HuH-7 (cell line): ENCODE measurements at regions not wholly inside any gene's neighbourhood (a gene's known extent, or its start where the extent isn't known, plus 50 kb on each side); places are given as distances from the start of the nearest gene placed in this dataset.
"Not testable (repeated sequence)": the region's sequence is repeated elsewhere in the genome, so short reads cannot be mapped to it uniquely, and the experiment has no call there.

ENCODE experiments used
- DNase-seq: peaks from one replicate; pipeline ENCODE4 v3.0.0; 2011; ENCODE audit warnings: low spot score

GRCh38 chr1:244106837-244107493 lies 55.9 kb downstream of the ZBTB18 start:
- no peak for DNase-seq

- no peak for DNase-seq
These were observed 59.9 kb downstream of the ZBTB18 start for GRCh38 chr1:244111027-244111426.

DNA sequence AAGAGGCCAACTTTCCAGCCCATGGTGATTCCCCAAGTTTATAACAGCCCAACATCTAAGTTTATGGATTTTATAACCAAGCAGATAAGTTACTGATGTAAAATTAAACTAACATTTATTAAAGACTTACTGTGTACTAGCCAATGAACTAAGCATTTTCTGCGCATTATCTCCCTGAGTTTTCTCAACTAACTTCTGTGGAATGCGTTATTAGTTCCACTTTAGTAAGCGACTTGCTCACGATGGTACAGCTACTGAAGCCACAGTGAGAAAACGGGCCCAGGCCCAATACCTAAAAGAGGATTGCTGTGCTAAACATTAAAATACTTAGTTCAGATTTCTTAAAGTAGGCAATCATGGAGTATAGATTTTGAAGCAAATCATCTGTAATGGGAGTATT lies 61.0 kb downstream of the ZBTB18 start:
- DNase-seq: no peak

DNA sequence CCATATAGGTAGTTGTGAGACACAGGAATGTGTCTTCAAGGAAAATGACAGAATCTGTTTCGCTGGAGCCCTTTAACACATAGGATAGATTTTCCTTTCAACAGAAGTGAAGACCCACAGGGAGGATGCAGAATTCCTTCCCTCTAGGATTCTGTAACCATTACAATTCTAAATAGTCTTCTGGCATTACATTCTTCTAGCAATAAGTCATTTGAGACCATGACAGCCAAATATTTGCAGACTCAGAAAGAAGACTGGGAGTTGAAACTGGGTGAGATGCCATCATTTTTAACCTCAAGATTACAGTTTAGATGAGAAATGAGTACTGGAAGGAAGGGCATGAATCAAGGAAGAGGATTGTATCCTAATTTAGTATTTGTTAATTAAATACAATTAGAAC lies 61.6 kb downstream of the ZBTB18 start:
- DNase-seq: no peak

GRCh38 chr1:244113532-244114320 lies 62.6 kb downstream of the ZBTB18 start:
- DNase-seq: no peak

DNA sequence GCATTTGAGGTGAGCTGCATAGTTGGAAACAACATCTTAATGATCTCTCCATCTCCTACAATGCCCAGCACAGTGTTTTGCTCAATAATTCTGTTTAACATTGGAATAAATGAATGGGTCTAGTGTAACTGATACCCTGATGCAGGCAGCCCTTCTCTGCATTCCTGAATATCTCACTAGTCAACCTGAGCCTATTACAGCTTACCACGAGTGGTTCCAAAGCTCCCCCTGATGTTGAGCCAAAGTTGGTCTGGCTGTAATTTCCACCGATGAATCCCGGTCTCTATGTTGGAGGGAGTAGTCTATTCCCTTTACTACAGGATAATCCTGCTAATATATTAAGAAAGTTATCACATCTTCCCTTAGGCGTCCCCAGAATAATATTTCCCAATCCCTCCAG lies 63.8 kb downstream of the ZBTB18 start:
- DNase-seq: no peak

- DNase-seq: no peak
These were observed 65.9 kb downstream of the ZBTB18 start for GRCh38 chr1:244116946-244117345.

DNA sequence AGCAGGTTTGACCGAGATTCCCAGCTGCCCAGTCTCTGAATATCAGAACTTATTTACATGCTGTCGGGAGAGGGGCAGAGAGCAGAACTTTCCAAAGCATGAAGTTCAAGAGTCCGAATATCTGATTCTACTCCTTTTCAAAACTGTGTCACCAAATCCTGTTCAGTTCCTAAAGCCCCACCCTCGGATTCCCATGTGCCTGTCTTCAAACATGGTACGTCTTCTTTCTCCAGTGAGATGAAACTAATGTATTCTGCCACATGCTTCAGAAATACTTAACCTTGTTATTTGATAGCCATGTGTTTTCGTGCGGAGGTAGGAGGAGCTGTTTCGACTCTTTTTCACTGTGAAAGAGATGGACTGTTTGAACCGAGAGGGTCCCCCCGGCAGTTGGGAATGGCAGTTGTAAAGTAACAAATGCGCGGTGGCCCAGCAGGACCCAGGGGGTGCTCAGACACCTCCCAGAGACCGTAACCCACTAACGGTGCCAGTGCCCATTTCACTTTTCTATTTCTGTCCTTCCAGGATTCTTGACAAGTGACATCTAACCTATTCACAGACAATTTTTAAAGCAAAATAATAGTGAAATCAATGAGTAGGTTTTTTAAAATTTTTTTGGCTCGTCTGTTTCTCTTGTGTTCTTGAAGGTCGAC lies 67.2 kb downstream of the ZBTB18 start:
- no peak for DNase-seq

DNA sequence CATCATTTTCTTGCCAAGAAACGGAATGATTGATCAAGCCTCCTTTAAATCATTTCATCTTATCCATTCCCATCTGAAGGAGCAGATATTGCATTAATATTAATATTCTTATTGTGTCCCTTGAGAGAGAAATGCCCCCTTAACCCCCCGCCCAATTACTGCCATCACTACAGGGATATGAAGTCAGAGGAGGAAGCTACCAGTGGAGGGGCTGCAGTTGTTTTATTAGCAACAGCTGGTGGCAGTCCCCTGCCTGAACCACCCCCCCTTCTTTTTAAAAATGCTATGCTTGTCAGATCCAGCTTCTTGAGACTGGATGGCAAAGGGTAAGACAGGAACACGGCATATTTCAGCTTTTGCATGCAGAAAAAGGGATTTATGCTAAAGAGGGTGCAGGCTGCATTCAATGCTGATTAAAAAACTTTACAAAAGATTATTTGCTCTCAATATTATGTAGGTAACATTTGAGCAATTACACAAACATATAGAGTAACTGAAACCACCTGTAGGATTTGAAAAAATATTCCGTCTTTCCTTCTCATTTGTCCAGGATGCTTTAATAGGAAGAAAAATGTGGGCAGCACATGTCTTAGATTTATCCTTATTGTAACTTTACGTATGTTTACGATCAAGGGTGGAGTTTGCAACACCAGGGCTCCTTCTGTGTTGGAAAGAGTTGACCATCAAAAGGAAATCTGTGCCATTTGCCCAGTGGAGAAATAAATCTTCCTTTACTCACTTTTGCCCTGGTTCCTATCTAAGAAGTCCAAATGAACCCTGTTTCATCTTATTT lies 77.7 kb downstream of the ZBTB18 start:
- DNase-seq: no peak

GRCh38 chr1:244137276-244137675 lies 86.2 kb downstream of the ZBTB18 start:
- no peak for DNase-seq

- no peak for DNase-seq
These were observed 86.6 kb downstream of the ZBTB18 start for GRCh38 chr1:244137725-244138124.

GRCh38 chr1:244138399-244138798 lies 87.3 kb downstream of the ZBTB18 start:
- no peak for DNase-seq

DNA sequence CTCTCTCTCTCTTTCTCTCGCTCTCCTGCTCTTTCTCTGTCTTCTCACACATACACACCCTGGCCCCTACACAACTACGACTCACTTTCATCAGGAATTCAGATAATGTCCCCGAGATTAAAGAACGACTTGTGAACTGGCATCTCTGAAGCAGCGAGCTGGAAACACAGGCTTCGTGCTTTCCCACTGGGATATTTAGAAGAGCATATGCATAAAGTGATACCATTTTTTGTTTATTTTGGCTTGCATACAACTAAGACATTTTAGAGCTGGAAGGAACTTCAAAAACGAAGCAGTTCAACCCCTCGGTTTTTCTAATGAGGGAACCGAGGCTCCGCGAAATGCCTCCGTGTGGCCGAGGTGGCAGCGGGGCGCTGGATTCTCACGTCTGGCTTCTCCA lies 88.6 kb downstream of the ZBTB18 start:
- DNase-seq: no peak

GRCh38 chr1:244140420-244140819 lies 89.3 kb downstream of the ZBTB18 start:
- DNase-seq: no peak

- DNase-seq: no peak
These were observed 93.0 kb downstream of the ZBTB18 start for GRCh38 chr1:244144053-244144452.

DNA sequence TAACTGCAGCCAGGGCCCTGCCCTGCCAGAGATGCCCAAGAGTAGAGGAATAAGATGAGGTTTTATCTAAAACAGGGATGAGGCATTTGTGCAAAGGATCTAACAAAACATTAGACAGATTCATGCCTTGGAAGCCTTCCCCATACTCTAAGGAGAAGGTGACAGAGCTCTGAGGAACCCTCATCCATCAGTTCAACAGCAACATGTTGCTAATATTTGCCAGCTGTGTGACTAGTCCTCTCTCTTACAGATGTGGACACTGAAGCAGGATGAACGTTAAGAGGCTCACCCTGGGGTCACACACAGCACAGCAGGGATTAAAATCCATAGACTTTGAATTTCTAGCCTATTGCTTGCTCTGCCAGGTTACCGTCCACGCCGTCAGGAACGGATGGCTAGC lies 99.0 kb downstream of the ZBTB18 start:
- DNase-seq: no peak

GRCh38 chr1:244150665-244151064 lies 99.6 kb downstream of the ZBTB18 start:
- DNase-seq: no peak

DNA sequence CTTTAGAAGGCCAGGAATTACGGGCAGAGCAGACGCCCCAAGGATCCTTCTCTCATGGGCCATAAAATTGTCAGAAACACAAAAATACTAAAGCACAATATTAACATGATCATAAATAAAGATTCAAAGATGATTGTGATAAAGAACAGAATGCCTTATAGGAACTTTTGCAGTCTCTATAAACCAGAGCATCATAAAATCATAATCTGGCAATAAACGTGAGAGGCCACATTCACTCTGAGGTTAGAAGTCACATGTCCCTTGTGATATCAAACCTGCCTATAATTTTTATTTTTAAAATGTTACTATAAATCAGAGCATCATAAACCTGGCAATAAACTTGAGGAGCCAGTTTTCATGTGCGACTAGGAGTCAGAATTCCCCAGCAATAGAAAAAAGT lies 100.5 kb downstream of the ZBTB18 start:
- DNase-seq: no peak

GRCh38 chr1:244154508-244154871 lies 103.4 kb downstream of the ZBTB18 start:
- no peak for DNase-seq

- DNase-seq: peak; percentile 9
These were observed 103.9 kb downstream of the ZBTB18 start for GRCh38 chr1:244154872-244155531.

DNA sequence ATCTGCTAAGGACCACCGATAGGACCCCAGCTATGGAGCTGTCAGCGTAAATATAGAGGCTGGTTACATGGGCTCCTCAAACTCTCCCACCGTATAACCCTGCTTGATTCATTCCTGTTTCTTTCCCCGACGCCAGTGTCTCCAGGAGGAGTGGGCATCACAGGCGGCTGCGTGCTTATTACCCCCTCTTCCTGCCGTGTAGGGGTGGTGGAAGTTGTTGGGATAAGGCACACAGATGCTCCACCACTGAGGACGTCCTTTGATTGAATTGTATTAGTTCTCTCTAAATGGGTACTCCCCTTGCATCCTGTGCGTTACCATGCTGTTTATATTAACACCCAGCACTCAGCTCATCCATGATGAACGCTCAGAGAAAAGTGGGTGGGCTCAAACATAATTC lies 104.6 kb downstream of the ZBTB18 start:
- no peak for DNase-seq

GRCh38 chr1:244156617-244157016 lies 105.5 kb downstream of the ZBTB18 start:
- not testable (repeated sequence) for DNase-seq
